Middle frontal gyrus (tissue), 1 donor: ENCODE measurements at regions not wholly inside any gene's neighbourhood (a gene's known extent, or its start where the extent isn't known, plus 50 kb on each side); places are given as distances from the start of the nearest gene placed in this dataset.
A peak's percentile ranks its signal among the peaks of the same experiment; 100 is the strongest.
"Not testable (repeated sequence)": the region's sequence is repeated elsewhere in the genome, so short reads cannot be mapped to it uniquely, and the experiment has no call there.

Source experiments
- DNase-seq: peaks from one replicate; pipeline ENCODE4 v3.0.0-alpha.2; 2015; ENCODE audit warnings: low spot score; ENCODE audit errors: extremely low spot score

DNA sequence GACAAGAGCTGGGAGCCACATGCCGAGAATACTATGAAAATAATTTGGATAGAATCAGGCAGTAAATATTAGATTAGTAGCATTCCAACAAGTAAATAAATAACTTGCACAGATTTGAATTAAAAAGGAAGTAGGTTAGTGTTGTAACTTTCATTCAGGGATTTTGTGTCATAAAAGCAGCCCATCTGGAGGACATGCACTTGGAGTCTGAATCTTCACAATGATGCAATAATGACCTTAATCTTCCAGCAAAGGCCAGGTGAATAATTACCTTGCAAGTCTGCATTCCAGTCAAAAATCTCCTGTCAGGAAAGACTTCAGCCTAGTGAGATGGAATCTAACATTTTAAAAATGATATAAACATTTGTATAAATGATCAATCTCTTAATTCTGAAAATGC, 518.1 kb downstream of the KCNJ2 start:
- DNase-seq = no peak

DNA sequence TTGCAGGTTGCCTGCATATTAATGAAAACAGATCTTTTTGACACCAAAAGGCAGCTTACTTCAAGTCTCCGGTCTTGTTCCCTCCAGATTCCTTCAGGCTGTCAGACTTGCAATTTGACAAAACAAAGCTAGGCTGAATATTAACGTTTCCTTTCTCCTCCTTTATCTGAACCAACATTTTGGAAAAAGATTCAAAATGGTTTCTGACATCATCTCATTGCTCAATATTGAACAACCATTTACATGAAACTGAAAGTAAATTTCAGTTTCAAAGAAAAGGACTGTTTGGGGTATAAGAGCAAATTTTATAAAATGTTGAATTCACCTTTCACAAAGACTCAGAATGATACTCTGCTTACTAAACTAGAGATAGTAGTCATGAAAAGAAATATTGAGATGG, 521.8 kb downstream of the KCNJ2 start:
- no peak for DNase-seq

DNA sequence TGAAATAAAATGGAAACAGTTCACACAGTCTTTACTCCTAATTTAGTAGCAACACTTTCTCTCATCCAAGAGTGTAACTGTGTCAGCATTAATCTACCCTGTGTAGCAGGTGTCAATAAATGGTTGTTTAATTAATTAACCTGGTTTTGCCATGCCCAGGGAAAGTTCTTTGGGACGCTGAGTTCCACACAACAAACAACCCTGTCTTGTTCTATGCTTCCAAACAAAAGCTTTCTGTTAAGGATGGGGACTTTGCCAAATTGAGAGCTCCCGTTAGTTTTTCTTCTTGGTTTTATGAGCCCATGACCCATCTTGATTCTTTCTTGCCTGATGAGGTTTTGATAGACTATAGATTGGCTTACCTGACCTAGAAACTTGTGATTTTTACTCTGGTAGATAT, 530.1 kb downstream of the KCNJ2 start:
- DNase-seq = no peak

DNA sequence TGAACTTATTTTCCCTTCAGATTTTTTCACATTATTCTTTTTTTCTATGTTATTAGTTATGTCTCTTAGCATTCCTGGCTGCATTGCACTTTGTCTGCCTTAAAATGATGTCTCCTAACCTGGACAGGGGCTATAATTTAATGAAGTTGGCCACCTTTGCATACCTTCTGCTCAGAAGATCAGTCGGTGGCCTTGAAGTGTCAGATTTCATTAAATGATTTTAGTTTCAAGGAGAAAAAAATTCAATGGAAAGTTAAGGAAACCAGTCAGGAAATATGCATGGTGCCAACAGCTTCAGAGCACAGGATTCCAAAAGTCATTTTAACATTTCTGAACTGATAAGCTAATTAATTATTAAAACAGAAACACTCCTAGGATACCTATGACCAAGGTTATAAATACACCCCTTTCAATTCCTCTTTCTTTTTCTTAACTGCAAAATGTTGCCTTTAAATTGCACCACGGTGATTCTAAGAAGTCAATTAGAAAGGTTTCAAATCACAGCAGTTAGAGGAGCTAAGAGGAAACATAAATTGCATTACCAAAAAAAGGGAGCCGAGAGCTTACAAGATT, 533.4 kb downstream of the KCNJ2 start:
- no peak for DNase-seq

DNA sequence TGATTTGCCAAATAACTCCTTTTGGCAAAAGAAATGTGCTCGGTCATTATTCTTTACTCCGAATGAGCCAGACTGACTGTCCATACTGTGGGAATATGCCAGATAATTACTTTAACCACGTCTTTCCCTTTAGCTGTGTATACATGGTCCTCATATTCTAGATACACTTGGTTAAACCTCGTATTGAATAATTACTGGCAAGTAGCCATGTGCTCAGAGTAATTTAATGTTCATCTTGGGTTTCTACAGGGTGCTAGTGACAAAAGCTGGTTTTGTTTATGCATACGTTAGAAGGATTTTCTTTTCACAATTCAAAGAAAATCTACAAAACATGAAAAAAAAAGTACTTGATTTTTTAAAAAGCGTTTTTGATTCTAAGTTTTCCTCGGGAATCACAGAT, 540.3 kb downstream of the KCNJ2 start:
- DNase-seq = no peak

DNA sequence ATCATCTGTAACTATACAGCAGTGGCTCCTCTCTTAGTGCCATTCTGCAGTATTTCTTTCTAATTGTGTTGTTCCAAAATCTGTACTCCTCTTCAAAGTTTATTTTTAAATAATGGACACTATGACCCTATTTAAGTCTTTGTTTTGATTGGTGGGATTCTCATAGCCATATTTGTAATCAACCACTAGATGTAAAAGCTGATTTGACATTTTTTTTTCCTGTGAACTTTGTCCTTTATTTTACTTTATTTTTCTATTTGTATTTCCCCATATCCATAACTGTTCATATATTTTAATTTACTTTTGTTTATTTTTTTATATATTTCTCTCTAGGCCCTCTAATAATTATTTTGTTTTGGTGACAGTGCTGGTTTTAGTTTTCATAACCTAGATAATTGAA, 544.4 kb downstream of the KCNJ2 start:
- no peak for DNase-seq

DNA sequence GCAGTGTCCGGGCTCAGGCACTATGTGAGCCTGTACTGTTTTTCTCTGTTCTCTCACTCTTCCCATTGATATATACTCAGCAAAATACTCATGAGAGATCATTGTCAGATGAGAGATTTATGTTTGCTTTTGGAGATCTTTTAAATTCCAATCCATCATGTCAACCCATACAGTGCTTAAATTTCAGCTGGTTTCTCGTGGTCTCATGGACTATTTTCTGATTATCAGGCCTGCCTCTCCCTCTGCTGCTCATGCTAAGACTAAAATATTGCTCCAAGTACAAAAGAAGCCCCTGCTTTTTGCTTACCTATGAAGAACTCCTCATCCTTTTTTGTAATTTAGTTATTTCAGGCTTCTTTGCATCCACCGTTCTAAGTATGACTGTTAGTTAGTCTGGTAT, 547.2 kb downstream of the KCNJ2 start:
- no peak for DNase-seq

DNA sequence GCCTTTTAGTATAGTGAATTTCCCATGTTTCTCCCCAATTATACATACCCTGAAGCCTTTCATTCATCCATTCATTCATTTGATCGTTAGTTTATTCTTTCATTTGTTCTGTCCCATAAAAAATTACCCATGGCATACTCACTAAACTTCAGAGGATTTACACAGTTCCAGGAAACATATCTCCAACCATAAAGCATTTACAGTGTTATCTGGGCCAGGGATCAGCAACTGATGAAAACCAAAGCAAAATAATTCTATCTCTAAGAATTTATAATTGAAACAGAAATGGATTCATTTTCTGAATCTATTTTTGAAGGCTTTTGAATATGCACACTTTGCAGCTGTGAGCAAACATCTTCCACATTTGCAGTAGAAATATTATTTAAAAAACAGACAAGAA, 547.7 kb downstream of the KCNJ2 start:
- no peak for DNase-seq

DNA sequence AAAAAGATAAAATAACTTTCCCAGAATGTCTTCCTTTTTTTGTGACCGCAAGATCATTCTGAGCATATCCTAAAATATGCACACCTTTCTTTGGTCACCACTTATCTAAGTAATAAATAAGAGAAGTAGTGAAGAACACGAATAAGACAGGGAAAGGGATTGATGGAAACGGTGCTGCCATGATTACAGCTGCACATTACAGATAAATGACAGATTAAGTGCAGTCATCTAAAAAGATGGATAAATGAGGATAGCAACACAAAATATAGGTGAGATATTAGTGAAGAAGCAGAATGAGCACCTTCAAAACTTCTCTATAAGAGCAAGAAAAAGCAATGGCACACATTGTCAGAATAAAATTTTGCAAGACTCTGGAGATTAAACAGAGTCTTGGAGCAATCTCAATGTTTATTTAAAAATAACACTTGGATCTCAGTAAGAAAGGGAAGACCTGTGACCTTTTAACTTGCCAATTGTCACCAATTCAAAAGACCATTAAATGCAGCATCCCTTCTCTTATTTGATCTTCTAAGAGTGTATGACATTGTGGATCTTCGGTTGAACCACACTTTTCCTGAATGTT, 567.1 kb downstream of the KCNJ2 start:
- no peak for DNase-seq

DNA sequence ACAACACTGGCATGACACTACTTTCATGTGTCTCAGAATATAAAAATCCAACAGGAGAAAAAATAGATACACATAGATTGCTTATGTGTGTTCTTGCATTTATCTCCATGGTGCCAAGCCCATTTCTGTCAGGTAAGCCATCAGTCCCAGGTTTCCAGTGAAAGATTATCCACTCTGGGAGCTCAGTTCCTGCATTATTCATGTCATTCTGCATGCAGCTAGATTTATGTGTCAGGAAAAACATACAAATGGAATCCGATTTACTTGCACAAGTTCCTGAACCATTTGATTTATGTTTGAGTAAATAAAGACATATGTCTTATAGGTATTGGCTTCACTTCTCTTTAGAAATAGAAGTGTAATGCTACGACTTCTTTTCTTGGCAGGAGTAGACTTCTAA, 569.7 kb downstream of the KCNJ2 start:
- DNase-seq = no peak

DNA sequence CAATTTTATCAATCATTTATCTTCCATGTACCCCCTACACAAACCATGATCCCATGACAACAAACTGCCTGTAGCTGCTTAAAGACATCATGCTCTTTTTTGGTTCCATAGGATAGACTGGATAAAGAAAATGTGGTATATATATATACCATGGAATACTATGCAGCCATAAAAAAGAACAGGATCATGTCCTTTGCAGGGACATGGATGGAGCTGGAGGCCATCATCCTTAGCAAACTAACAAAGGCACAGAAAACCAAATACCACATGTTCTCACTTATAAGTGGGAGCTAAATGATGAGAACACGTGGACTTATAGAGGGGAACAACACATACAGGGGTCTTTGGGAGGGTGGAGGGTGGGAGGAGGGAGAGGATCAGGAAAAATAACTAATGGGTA, 577.2 kb downstream of the KCNJ2 start:
- not testable (repeated sequence) for DNase-seq

DNA sequence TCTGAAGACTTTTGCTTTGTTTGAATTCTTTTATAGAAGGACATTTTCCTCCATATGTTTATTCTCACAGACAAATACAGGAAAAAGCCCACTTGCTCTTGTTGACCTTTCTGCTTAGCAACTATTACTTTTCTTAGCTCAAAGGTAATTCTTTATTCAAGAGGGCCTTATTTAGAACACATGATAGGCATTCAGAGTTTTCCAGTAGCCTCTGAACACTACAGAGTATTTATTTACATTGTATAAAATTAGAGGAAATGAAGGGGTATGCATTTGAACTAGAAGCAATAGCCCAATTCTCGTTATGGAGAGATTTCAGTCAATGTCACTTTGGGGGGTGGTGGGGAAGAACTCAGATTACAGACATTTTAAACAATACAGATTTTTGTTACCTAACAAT, 581.7 kb downstream of the KCNJ2 start:
- DNase-seq = no peak

DNA sequence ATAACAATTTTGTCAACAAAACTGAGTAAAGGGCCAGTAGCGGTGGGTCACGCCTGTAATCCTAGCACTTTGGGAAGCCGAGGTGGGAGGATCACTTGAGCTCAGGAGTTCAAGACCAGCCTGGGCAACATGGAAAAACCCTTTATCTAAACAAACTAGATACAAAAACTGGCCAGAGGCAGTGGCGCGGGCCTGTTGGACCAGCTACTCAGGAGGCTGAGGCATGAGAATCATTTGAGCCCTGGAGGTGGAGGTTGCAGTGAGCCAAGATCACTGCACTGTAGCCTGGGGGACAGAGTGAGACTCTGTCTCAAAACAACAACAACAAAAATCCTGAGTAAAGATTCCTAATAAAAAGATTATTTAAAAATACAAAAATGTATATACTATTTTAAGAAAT, 583.1 kb downstream of the KCNJ2 start:
- not testable (repeated sequence) for DNase-seq

DNA sequence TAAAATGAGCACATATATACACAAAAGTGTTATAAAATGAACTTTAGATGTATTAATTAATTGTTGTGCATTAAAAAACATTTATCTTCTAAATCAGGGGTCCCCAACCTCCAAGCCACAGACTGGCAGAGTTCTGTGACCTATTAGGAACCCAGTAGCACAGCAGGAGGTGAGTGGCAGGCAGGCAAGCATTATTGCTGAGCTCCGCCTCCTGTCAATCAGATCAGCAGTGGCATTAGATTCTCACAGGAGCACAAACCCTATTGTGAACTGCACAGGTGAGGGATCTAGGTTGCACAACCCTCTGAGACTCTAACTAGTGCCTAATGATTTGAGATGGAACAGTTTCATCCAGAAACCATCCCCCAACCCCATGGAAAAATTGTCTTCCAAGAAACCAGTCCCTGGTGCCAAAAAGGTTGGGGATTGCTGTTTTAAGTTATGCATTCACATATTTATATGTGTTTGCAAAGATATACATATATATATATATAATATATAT, 583.7 kb downstream of the KCNJ2 start:
- DNase-seq = no peak

DNA sequence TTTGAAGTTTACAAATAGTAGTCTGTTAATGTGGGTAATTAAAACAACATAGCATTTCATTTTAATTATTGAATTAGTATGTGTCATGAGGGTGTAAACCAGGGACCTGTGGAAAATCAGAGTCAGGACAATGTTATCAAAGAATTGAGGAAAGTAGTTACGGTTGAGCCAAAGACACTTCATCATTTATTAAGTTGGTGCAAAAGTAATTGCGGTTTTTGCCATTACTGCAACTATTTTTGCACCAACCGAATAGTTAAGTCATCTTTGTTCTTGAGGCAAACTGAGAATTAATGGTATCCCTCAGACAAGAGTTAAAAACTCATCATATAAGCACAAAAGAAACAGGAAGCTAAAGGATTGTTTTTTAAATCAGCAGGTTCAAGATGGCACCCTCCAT, 593.7 kb downstream of the KCNJ2 start:
- no peak for DNase-seq

DNA sequence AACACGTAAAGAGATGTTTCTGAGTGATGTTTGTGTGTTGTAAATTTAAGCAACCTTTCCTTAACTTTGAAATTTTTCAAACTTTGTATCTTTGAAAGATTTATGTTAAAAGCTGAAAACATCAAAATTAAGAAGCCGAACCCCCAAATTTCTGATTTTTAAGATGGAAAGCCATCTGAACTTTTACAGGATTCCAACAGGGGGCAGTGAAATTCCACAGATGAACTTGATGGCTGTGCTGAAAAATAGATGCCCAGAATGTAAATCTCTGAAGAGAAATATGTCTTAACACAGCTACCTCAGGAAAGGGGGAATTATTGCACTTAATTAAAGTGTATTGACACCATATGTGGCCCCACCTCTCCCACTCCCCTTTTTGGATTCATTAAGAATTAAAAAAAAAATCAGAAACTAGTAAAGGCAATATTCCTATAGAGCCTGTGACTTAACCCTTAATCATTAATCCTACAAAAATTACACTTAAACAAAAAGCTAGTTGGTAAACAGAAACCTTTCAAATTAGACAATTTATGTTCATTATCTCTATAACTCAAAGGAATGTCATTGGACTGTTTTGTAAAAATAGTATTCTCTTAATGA, 597.9 kb downstream of the KCNJ2 start:
- DNase-seq = peak; percentile 15

DNA sequence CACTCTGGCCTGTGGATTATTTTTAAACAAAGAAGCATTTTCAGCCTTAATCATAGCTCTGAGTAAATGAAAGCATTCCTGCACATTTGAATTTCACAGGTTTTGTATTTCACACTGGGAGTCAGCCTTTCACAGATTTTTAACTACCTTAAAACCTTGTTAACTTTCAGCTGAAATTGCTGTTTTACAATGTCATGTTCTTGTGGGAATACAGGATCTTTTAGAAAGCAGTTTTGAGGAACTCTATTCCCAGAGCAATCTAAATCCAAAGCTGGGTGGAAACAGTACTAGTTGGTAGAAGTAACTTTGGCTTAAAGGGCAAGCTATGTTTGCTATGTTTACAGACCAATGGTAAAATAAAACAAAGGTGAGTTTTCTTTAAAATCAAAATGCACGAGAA, 600.6 kb downstream of the KCNJ2 start:
- DNase-seq = no peak

DNA sequence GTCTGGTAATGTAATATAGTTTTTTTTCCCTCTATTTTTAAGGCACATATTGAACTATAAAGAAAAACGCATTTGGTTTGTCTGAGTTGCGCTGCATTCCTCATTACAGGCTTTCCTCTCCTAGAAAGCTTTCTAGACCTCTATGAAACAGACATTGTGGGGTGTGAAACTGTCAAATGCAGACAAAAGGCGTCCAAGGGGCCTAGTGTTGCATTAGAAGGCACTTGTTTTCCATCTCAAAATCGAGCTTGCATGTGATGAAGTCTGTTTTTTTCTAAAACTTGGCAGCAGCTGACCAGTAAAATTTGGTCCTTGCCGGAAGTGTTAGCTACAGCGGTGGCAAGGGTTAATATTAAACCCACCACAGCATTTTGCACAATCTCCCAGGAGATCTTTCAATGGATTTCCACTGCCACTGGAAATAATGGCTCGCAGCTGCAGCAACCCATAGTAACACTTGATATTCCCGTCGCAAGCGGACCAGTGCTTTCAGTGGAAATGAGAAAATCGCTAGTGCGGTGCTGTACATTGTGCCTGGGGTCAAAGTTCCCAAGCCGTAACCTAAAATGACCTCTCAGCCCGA, 602.6 kb downstream of the KCNJ2 start:
- no peak for DNase-seq

DNA sequence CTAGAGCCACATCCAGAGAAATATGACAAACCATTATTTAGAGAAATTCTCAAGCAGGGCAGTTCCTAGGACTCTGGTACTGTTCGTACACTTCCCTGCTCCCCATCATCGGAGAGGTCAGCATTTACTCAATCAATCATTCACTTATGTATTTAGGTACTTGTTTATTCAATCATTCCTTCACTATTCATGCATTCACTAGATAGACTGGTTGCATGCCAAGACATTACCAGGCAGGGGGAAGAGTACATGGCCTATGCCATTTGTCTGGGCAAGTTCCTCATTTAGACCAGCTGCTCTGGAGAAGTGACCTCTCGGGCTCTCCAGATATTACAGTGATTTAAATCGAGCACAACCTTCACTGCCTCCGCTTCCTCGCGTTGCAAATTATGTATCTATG, 603.4 kb downstream of the KCNJ2 start:
- DNase-seq = no peak

DNA sequence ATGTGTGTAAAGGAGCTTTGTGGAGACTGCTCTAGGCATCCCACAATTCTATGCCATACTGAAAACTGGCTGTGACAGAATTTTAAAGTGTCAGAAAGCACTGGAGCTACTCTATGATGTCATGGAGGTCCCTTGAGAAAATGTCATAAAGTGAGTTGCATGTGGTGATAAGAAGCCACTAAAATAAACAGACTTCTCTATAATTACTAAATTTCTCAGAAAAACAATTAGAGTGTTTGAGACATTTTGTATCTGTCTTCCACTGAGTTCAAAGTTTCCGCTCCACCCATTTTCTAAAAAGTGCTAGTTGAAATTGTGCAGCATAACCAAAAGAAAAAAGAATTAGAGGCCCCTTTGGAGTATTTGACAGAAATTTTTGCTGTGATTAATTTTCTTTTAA, 603.9 kb downstream of the KCNJ2 start:
- DNase-seq = no peak

DNA sequence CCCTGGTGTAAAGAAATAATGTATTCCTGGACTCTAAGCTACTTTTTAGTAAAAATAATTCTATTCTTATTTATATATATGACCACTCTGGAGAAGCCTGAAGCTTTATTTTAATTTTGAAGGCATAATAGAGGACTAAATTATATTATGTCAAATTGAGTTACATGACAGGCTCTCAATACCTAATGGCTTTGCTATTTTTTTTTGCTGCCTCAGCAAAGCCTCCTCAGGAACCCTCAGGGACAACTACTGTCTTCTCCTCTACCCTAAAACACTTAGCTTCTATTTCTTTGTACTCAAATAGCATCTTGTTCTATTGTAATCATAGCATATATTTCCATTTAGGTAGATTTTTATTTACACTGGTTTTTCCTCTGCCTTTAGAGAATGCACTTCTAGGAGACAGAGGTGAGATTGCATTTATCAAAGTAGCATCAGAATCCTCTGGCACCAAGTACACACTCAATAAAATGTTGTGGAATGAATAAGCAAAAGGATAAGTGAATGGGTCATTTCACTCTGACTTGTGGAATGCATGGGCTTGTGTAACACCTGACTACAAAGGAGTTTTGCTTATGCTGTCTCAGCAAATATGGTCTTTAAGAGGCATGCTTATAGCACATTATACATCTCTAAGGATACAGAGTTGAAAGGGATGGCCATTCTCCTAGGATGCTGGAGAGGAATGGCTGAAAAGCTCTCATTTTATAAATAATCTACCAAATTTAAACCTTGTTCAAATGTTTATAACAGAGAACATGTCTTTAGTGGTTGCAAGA, 605.2 kb downstream of the KCNJ2 start:
- no peak for DNase-seq

DNA sequence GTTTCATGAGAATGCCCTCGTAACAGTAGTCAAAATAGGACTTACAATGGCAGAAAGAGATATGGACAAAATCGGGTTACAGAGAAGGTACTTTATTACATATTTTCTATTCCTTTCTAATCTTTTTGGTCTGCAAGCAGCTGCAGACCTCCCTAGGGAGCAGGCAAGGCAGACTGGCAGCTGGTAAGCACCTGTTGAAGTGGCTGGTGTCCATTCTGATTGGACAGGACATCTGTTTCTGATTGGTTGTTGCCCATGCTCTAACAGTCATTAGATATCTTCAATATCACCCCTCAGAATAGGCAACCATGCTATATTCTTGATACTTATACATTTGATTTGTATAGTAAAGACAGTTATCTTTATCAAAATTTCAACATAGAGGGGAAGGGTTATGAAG, 606.3 kb downstream of the KCNJ2 start:
- DNase-seq = no peak
